Left lung (tissue), 4 donors: ENCODE measurements at regions not wholly inside any gene's neighbourhood (a gene's known extent, or its start where the extent isn't known, plus 50 kb on each side); places are given as distances from the start of the nearest gene placed in this dataset.

ENCODE experiments used
- ATAC-seq: fragments of 200-7000 bp; cut with Tn5 transposase; one replicate; pipeline ENCODE4 v1.9.1; 2020; ENCODE audit warnings: moderate library complexity
- DNase-seq, 4 donors: peaks; one replicate each; pipeline ENCODE4 v3.0.0-alpha.2; 2013 to 2020
- H3K27ac ChIP-seq, 2 donors: fragments of 200-600 bp; sonication (generic) in 1 of 2; one replicate each; pipeline versions ENCODE4 v1.5.0 to v1.8.0; 2020 to 2021
- H3K27me3 ChIP-seq, 2 donors: fragments of 200-600 bp; sonication (generic) in 1 of 2; one replicate each; pipeline versions ENCODE4 v1.5.0 to v1.8.0; 2020 to 2021
- H3K36me3 ChIP-seq, 2 donors: fragments of 200-600 bp; sonication (generic) in 1 of 2; one replicate each; pipeline versions ENCODE4 v1.5.0 to v1.8.0; 2020 to 2021
- H3K4me1 ChIP-seq, 2 donors: fragments of 200-600 bp; one replicate each; pipeline ENCODE4 v1.8.0; 2021
- H3K4me3 ChIP-seq, 2 donors: fragments of 200-600 bp; sonication (generic) in 1 of 2; one replicate each; pipeline versions ENCODE4 v1.5.0 to v1.8.0; 2020 to 2021; ENCODE audit warnings: mild to moderate bottlenecking in 1 of 2
- H3K9me3 ChIP-seq, 2 donors: fragments of 200-600 bp; sonication (generic) in 1 of 2; one replicate each; pipeline versions ENCODE4 v1.5.0 to v1.8.0; 2020 to 2021
- CTCF ChIP-seq, 2 donors: fragments of 200-600 bp; sonication (generic) in 1 of 2; IDR thresholded peaks; one replicate each; pipeline versions ENCODE4 v1.5.0 to v1.8.0; 2021; ENCODE audit warnings: antibody characterized with exemption in 2 of 2
- intact Hi-C, 2 donors: fragments of 100-400 bp; cut with DNase I; formaldehyde crosslinking; loops; one replicate each; pipeline versions ENCODE4 v1.11.2 to v1.14.2; 2022
- donor health status: DM: no; HTN: yes; CAD: no.
- donor health status: DM: no; HTN: no; CAD: no.

- DNase-seq (no peak), ATAC-seq (no peak)
- H3K9me3 ChIP-seq, result no peaks in the 10 kb centered on the region
- H3K4me3 ChIP-seq, result no peak overlapping the region
- no peak overlapping the region for H3K27ac ChIP-seq
- intact Hi-C loops, result no loop called here
- TF ChIP-seq CTCF (IDR thresholded peaks at IDR 0.05), result no peak
- no peaks in the 10 kb centered on the region for H3K4me1 ChIP-seq
- no peaks in the 10 kb centered on the region for H3K36me3 ChIP-seq
- no peaks in the 10 kb centered on the region for H3K27me3 ChIP-seq
Observed at GRCh38 chr12:127270193-127270592, 996.8 kb upstream of the TMEM132C start.

GRCh38 chr12:127271776-127272175 is 995.2 kb upstream of the TMEM132C start:
- DNase-seq (no peak), ATAC-seq (no peak)
- Histone ChIP-seq H3K9me3 (no peaks in the 10 kb centered on the region), H3K4me3 (no peak overlapping the region), H3K4me1 (no peaks in the 10 kb centered on the region), H3K36me3 (no peaks in the 10 kb centered on the region), H3K27ac (no peak overlapping the region), H3K27me3 (no peaks in the 10 kb centered on the region)
- intact Hi-C loops, result no loop called here
- TF ChIP-seq CTCF (IDR thresholded peaks at IDR 0.05), result no peak

GRCh38 chr12:127272864-127273263 is 994.1 kb upstream of the TMEM132C start:
- ATAC-seq, result no peak
- H3K36me3 ChIP-seq, result no peaks in the 10 kb centered on the region
- no peaks in the 10 kb centered on the region for H3K4me1 ChIP-seq
- intact Hi-C loops, result no loop called here
- no peaks in the 10 kb centered on the region for H3K27me3 ChIP-seq
- no peak for DNase-seq
- no peak overlapping the region for H3K27ac ChIP-seq
- no peak for TF ChIP-seq CTCF (IDR thresholded peaks at IDR 0.05)
- no peaks in the 10 kb centered on the region for H3K9me3 ChIP-seq
- H3K4me3 ChIP-seq, result no peak overlapping the region

- no peak for DNase-seq
- no peak for TF ChIP-seq CTCF (IDR thresholded peaks at IDR 0.05)
- no peak for ATAC-seq
- H3K9me3 ChIP-seq, result no peaks in the 10 kb centered on the region
- H3K36me3 ChIP-seq, result no peaks in the 10 kb centered on the region
- no peak overlapping the region for H3K27ac ChIP-seq
- intact Hi-C loops, result no loop called here
- H3K27me3 ChIP-seq, result no peaks in the 10 kb centered on the region
- H3K4me1 ChIP-seq, result no peaks in the 10 kb centered on the region
- H3K4me3 ChIP-seq, result no peak overlapping the region
Observed at GRCh38 chr12:127273626-127274025, 993.3 kb upstream of the TMEM132C start.

GRCh38 chr12:127275416-127275815 is 991.6 kb upstream of the TMEM132C start:
- DNase-seq (no peak), ATAC-seq (no peak)
- no peak overlapping the region for H3K27ac ChIP-seq
- intact Hi-C loops, result no loop called here
- peaks cover 0 to 3% of the 10 kb centered on the region in 2 donors for H3K27me3 ChIP-seq
- H3K36me3 ChIP-seq, result no peaks in the 10 kb centered on the region
- H3K4me1 ChIP-seq, result no peaks in the 10 kb centered on the region
- TF ChIP-seq CTCF (IDR thresholded peaks at IDR 0.05), result no peak
- H3K9me3 ChIP-seq, result no peaks in the 10 kb centered on the region
- H3K4me3 ChIP-seq, result no peak overlapping the region
